AML-193 (cell line): ENCODE measurements at regions not wholly inside any gene's neighbourhood (a gene's known extent, or its start where the extent isn't known, plus 50 kb on each side); places are given as distances from the start of the nearest gene placed in this dataset.

Experiments
- DNase-seq, 2 experiments: peaks; one replicate each; lab custom pipeline; 2025; lab: John Stamatoyannopoulos, UW

- DNase-seq, result no peak
Observed at GRCh38 chr2:240319855-240320203, 115.6 kb upstream of the GPC1 start.

GRCh38 chr2:240320204-240320993 is 115.1 kb upstream of the GPC1 start:
- DNase-seq, result no peak

GRCh38 chr2:240322231-240322955 is 113.1 kb upstream of the GPC1 start:
- DNase-seq, result no peak

GRCh38 chr2:240322991-240323390 is 112.5 kb upstream of the GPC1 start:
- DNase-seq, result no peak

- no peak for DNase-seq
Observed at GRCh38 chr2:240323601-240324291, 111.7 kb upstream of the GPC1 start.

GRCh38 chr2:240324312-240325015 is 111.0 kb upstream of the GPC1 start:
- DNase-seq, result no peak

- DNase-seq, result no peak
Observed at GRCh38 chr2:240325016-240326007, 110.2 kb upstream of the GPC1 start.

- no peak for DNase-seq
Observed at GRCh38 chr2:240326246-240326645, 109.2 kb upstream of the GPC1 start.

- DNase-seq, result no peak
Observed at GRCh38 chr2:240326886-240327285, 108.6 kb upstream of the GPC1 start.

GRCh38 chr2:240327566-240327965 is 107.9 kb upstream of the GPC1 start:
- DNase-seq, result no peak

GRCh38 chr2:240328526-240328925 is 106.9 kb upstream of the GPC1 start:
- no peak for DNase-seq

GRCh38 chr2:240329116-240329665 is 106.3 kb upstream of the GPC1 start:
- no peak for DNase-seq

GRCh38 chr2:240329778-240330177 is 105.7 kb upstream of the GPC1 start:
- no peak for DNase-seq

GRCh38 chr2:240333985-240334384 is 101.5 kb upstream of the GPC1 start:
- no peak for DNase-seq

GRCh38 chr2:240335061-240335460 is 100.4 kb upstream of the GPC1 start:
- no peak for DNase-seq

GRCh38 chr2:240336820-240337427 is 98.5 kb upstream of the GPC1 start:
- DNase-seq, result no peak

GRCh38 chr2:240338274-240338673 is 97.2 kb upstream of the GPC1 start:
- no peak for DNase-seq

GRCh38 chr2:240339411-240340360 is 95.8 kb upstream of the GPC1 start:
- DNase-seq, result no peak

- no peak for DNase-seq
Observed at GRCh38 chr2:240340361-240340761, 95.1 kb upstream of the GPC1 start.
